Midbrain (tissue), 1 donor: ENCODE measurements at regions not wholly inside any gene's neighbourhood (a gene's known extent, or its start where the extent isn't known, plus 50 kb on each side); places are given as distances from the start of the nearest gene placed in this dataset.

ENCODE experiments used
- DNase-seq: peaks from one replicate; lab custom pipeline; 2025; lab: John Stamatoyannopoulos, UW

DNA sequence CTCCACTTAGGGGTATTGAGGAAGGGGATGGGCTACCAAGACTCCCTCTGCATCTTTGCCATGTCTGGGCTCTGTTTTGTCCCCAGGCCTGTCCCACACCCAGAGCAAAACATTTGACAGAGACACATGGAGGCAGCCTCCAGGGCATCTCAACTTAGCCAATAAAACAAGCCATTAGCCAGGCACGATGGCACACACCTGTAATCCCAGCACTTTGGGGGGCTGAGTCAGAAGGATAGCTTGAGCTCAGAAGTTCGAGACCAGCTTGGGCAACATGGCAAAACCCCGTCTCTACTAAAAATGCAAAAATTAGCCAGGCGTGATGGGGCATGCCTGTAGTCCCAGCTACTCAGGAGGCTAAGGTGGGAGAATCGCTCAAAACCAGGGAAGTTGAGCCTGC, 120.3 kb upstream of the IPO9 start:
- no peak for DNase-seq

DNA sequence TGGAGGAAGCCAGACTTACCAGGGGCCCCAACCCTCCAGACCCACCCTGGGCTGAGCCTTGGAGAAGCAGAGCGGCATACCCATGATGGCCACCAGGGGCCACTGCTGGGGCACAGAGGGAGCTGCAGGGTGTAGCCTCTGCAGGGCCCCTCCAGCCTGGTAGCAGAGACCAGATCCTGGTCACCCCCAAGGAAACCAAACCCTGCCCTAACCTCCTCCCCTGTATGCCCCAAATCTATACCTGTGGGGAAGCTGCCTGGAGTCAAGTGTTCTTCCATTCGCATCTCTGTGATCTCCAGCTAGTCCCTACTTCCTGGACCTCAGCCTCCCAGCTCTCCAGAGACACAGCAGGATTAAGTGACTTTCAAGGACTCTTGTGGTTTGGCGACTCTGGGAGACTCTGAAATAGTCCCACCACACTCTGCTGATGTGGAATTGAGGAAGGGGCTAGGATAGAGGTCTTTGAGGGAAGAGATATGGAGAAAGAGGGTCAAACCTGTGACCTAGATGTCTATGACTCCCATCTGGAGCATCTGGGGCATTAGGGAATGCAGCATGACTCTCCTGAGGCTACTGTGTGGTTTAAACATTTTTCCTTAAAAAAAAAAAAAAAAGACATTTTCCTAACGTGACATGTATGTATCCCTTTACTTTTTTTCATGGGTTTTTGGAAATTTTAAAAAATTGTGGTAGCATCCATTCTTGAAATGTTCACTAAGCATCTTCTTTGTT, 119.2 kb upstream of the IPO9 start:
- DNase-seq: peak; percentile 78

DNA sequence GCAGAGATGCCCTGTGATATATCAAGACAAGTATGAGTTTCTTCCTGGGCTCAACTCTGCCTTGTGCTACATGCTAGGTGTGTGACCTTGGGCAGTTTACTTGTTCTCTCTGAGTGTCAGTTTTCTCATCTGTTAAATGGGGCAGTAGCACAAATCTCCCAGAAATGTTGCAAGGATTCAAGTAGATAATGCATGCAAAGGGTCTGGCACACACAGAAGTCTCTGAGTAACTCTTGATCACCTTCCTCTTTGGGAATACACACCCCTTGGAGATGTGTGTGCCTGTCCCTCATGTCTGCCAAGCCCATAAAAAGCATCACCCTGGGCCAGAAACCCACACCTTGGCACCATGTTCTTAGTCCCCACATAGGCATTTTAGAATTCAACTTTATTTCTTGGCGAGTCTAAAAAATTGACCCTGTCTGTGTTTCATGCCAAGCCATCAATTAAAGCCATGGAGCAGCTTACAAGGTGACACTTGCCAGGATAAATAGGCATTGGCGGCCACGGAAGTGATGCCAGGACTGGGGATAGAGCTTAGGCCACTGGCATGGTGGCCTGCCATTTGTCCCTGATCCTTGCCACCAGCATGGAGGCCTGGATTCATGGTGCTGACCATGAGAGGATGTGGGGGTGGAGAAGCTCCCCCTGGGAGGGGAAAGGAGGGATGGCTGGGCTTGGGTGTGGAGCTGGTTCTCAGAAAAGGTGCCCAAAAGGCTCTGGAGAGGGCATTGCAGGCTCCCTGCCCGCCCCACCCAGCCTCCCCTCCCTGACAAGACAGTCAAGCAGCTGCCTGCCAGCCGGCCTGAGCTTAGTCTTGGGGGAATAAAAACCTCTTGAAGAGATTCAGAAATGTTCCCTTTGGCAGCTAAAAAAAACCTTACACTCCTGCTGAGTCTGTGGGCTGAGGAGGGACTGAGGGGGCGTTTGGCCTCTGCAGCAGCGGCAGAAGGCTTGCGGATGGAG, 118.0 kb upstream of the IPO9 start:
- DNase-seq: no peak

DNA sequence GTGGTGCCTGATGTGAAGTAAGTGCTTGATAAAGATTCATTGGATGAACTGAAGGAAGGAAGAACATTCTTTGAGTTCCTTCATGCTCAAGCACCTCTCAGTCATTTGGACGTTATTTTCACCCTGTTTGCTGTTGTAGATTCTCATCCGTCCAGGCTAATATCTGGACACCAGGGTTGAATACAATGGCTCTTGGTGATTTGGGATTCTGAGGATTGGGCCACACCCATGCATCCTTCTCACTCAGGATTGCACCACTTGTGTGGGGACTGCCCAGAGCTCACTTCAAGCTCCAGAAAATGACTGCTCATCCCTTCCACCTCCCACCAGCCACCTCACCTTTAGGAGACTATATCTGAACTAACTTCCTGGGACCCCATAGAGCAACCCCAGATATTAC, 117.1 kb upstream of the IPO9 start:
- no peak for DNase-seq

DNA sequence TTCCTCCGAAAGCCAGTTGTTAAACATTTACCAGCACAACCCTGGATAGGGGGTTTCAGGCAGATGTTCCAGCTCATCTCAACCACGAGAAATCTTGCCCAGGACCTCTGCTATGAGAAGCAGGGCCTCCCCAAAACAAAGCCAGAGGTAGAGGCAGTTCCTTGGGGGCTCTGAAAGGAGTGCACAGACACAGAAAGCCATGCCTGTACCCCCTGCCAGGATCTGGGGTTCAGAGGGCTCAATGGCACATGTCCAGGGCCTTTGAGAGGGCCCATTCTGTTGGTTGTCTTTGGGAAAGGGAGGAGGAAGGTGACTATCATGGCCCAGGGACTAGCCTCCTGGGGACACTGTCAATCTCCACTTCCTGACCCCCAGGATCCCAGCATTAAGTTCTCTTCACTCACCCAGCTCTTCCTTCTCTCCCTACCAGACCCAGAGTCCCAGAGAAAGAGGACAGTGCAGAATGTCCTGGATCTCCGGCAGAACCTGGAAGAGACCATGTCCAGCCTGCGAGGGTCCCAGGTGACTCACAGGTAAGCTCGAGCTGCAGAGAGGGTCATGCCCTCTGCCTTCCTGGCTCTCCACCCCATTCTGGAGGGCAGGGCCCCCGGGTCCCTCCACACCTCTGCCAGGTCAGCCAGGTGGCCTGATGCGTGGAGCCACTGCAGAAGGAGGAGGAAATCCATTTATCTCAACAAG, 116.4 kb upstream of the IPO9 start:
- DNase-seq: no peak

DNA sequence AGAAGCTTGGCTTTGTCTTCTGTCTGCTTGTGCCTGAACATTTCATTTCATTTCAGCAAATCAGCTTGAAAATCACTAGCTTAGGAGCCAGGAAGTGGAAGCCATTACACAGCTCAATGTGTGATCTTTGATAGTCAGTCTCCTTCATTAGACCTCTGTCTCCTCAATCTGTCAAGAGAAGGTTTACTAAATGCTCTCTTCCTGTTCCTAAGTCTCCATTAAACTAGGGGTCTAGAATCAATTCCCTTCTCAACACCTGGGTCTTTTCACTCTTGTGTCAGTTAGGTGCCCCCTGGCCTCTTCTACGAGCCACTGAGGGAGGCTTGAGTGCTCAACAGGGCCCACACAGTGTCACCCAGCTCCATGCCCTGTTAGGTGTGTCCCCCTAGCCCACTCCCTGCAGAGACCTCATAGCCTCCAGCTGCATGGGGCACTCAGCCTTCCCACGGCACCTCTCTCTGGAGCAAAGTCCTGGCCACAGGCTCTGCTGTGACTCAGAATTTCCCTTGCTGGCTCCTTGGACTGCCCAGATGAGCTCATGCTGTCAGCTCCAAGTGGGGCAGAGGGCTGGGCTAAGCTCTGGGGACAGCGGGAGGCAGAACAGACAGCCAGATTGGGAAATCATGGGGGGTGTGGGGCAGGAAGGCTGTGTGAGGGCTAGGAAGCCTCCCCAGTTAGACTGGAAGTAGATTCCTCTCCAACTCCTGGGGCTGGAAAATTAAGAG, 115.7 kb upstream of the IPO9 start:
- DNase-seq: peak; percentile 83

DNA sequence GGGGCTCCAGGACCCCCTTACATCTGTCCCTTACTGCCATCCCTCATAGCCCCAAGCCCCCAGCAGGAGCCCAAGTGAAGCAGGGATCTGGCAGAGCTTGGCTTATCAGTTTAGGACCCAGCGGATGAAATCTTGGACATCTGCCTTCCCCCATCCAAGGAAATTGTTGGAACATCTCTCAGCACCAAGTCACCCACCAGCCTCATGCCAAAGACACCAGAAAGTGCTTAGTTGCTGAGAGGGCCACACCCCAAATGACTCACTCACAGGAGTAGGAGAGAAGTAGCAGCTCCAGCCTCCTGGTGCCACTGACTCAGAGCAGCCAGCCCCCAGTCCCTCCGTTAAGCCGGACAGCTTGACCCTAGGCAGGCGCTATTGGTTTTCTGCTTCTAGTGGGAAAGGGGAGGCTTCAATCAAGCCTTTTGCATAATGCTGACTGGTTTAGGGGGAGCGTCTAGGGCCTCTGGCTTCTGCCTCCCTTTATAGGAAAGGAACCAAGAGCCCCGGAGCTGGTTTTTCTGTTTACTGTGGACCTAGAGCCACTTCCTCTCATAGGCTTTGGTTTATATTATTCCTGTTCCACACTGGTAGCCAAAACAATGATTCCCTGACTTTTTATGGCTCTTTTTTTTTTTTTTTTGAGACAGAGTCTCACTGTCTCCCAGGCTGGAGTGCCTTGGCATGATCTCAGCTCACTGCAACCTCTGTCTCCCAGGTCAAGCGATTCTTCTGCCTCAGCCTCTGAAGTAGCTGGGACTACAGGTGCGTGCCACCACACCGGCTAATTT, 114.2 kb upstream of the IPO9 start:
- no peak for DNase-seq

DNA sequence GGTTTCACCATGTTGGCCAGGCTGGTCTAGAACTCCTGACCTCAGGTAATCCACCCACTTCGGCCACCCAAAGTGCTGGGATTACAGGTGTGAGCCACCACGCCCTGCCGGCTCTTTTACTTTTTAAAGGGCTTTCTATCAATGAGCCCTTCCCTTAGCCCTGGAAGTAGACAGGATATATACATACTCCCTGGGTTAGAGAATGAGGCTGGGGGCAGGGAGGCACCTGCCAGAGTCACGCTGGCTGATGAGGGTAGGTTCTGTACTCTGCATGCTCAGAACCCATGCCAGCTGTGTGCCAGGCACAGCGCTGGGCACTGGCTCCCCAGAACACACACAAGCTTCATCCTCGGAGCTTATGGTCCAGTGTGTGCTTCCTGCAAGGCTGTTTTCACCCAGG, 113.6 kb upstream of the IPO9 start:
- no peak for DNase-seq

DNA sequence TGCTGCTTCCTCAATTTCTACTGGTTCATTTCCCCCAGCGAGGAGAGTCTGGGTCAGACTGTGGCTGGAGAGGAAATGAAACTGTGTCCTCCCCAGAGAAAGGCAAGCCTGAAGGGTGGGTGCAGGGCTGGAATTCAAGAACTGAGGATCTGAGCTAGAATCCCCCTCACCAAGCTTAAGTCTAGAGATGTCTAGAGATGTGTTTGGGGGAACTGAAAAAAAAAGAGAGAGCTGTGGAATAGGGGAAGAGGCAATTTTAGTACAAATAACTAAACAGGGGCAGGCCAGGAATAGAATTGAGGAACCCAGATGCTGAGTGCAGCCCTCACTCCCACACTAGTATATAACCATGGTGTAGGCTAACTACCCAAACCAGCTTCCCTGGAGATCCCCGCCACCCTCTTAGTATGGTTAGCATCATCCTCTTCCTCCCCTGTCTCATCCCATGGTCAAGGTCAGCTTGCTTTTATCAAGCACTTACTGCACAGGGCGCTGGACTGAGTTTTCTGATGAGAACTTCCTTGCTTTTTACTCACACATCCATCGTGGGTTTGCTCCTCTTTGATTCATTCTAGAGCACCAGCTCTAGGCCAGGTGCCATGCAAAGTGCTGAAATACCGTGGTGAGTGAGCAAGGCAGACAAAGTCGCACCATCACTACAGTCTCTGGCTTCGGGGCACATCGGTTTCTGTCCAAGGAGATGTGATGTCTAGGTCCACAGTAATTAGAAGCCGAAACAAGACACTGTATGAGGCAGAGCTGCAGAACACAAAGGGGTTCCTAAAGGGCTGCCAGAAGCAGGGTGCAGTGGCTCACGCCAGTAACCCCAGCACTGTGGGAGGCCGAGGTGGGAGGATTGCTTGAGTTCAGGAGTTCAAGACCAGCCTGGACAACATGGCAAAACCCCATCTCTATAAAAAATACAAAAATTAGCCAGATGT, 112.9 kb upstream of the IPO9 start:
- DNase-seq: peak; percentile 70

DNA sequence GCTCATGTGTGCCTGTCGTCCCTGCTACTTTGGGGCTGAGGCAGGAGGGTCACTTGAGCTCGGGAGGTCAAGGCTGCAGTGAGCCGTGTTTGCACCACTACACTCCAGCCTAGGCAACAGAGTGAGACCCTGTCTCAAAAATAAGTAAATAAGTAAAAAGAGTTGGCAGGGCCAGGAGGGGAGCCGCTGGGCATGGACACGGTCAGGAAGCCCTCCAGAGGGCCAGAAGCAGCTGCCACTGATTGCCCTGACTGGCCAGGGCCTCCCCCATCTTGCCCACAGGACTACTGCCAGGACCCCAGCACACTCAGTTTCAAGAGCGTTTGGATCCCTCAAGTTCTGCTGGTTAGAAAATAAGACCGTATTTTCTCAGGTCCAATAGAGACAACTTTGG, 112.2 kb upstream of the IPO9 start:
- DNase-seq: no peak

DNA sequence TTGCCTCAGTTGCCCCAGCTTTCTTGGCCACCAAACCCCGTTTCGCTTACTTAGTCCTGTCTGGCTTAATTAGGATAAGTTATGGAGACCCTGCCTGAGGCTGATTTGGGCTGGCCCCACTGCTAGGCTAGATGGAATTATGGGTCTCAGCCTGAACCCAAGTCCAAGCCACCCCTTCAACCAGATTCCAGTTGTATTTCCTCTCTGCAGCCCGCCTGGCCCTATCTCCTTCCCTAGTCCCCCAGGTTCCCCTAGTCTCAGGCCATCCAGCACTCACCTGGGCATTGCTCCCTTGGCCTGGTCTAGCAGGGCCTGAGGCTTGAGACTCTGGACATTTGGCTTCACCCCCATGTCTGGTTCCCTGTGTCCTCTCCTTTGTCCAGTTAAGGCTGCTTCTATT, 111.7 kb upstream of the IPO9 start:
- no peak for DNase-seq

DNA sequence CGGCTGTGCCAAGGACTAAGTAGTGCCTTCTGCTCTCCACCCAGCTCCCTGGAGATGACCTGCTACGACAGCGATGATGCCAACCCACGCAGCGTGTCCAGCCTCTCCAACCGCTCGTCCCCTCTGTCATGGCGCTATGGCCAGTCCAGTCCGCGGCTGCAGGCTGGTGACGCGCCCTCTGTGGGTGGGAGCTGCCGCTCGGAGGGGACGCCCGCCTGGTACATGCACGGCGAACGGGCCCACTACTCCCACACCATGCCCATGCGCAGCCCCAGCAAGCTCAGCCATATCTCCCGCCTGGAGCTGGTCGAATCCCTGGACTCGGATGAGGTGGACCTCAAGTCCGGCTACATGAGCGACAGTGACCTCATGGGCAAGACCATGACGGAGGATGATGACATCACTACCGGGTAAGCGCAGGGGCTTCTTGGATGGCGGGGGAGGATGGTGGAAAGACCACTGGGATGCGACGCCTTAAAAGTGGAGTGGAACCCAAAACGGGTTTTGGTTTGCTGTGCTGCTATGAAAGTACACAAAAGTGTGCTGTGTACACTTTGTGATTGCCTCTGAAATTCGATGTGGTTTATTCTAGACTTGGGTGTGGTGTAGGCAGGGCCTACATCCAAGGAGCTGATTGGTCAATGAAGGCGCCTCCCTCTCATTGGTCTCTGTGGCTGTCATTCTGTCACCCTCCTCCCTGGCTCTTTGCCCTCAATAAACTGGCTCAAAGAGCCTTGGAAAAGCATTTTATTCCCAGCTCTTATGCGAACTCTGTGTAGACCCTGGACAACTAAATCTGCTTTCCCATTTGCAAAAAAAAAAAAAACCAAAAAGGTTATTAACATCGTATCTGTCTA, 110.4 kb upstream of the IPO9 start:
- peak; percentile 79 for DNase-seq

DNA sequence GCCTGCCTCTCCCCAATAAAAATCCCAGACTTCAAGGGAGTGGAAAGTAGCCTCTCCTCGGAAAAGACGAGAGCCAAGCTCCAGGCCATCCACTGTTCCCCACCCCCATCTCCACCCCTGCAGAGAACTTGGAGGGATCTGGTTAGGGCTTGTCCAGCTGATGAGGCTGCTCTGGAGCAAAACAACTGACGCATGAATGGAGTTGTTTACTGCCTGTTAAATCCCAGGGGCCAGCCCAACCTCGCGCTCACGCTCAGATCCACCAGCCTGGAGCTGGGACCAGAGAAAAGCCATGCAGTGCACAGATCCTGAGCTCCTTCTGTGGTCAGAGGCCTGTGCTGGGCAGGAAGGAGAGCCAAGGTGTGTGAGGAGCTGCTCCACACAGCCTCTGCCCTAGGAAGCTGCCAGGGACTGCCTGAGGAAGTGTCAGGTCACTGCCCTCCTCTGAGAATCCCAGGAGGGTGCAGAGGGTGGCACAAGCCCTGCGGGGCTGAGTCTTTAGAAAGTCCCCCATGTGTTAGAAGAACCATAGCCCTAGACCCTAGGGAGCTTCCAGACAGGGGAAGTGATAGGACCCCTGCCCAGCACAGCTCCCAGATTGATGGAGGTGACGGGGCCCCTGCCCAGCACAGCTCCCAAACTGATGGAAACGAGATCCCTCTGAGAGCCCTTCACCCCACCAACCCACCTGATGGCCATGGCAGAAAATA, 109.0 kb upstream of the IPO9 start:
- peak; percentile 85 for DNase-seq

DNA sequence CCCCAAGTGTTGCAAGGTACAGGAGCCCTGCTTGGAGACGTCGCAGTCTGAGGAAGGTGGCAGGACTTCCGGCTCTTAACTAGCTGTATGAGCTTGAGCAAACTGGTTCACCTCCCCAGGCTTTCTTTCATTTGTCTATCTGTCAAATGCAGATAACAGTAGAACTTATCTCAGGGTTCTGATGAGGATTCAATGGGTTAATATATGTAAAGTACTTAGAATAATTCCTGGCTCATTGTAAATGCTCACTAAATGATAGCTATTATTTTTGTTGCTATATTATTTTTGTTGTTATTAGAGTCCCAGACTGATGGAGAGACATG, 108.5 kb upstream of the IPO9 start:
- DNase-seq: no peak

DNA sequence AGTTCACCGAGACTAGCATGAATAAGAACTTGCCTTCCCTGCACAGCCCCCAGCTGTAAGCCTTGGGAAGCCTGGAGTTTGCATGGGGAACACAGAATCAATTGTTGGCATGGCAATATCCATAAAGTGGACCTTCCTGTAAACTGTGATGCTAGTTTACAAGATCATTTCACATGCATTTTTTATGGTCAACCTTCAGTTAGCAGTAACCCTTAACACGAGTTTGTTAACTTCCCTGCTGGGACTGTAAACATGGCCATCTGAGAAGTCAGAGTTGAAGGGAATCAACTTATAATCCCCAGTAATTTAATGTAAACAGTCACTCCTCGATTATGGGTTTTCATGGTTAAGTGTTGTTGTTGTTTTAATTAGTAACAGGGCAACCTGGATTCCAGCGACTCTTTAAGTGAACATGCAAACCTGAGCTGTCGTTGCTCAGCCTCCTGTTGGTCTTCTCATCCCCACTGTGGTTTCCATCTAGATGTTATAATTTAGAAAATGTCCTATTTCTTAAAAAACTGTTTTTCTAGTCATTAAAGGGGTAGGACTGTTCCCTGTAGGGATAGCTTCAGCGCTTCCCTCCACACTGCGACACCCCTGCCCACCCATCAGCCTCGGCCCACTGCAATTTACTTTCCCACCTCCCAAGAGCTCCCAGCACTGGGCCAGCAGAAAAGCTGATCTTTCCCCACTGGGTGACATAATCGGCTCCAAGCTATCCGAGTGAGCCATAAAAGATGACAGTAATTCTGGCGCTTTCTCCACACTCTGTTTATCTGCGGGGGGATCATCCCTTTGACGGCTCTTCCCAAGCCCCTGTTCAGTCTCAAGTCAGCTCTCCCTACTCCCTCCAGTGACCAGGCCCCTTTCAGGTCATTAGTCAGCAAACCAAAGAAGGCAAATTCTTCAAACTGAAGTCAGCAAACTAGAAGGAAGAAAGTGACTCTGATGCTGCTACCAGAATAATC, 107.6 kb upstream of the IPO9 start:
- no peak for DNase-seq

DNA sequence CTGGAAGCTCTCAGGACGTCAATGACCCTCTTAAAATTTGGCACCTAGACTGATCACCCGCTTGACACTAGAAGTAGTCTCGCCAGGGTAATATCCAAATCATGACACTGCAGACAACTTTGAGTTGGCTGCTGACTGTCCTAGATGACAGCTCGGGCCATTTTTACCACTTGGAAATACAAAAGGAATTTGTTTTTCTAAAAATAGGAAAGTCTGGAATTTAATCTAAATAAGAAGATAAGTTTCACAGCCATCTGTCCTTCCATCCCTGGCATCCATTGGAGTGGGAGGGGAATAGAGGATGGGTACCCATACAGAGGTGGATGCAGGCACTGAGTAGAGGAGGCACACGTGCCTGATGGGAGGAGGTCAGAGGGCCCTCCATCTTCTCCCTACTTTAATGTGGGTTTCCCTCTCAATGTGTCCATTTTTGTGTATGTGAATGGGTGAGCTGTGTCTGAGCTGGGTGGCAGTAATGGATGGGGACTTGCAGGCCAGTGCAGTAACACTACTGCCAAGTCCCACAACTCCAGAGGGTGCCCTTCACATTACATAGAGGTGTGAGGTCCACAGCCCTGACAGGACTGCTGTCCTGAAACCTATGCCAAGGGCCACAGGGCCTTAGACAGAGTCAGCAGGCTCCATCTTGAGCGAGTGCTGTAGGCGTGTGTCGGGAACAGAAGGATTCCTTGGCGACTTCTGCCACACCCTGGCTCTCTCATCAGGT, 104.8 kb upstream of the IPO9 start:
- no peak for DNase-seq

DNA sequence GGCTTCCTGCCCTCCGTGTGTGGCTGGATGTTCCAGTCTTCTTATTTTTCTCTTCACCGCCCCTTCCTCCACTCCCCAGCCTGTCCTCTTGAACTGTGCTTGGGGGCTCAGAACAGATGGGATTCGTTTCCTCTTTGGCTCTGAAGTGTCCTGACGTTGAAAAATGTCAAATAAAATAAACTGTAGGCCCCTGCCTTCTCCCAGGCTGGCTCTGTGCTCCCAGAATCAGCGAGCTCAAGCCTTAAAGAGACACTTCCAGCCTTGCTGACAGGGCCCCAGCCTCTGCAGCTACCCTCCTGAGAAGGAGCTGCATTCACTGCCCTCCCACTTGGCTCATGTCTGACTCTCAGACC, 104.2 kb upstream of the IPO9 start:
- no peak for DNase-seq
